Astrocyte (in vitro differentiated cells and primary cell): ENCODE measurements at regions not wholly inside any gene's neighbourhood (a gene's known extent, or its start where the extent isn't known, plus 50 kb on each side); places are given as distances from the start of the nearest gene placed in this dataset.

Experiments used
- CTCF ChIP-seq: IDR thresholded peaks from 2 replicates; pipeline ENCODE4 v1.5.1; 2011; ENCODE audit warnings: low read depth, mild to moderate bottlenecking, inconsistent platforms, low read length, moderate library complexity; ENCODE audit not compliant: insufficient read depth
- EZH2 ChIP-seq: IDR thresholded peaks from 2 replicates; pipeline ENCODE4 v1.6.1; 2012; ENCODE audit warnings: mild to moderate bottlenecking, low read length, inconsistent platforms; ENCODE audit not compliant: insufficient read depth

DNA sequence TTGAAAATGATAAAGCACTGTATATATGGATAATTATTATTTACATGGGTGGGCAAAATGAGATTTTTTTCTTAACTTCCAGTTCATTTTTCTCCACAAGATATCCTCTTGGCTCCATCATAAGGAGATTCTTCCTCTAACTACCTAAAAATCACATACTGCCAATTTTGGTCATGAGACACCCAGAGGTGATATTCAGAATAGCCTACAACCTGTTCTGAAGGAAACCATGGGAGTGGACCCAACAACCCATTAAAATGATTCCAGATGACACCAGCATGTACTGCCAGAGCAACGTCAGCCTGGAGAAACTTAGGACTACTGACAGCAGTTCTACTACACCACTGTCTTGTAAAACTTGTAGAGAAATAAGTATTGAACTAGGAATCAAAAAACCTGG is 136.3 kb upstream of the TMPO start:
- TF ChIP-seq EZH2 (no peak), CTCF (no peak)
